Smooth muscle cell (in vitro differentiated cells): ENCODE measurements at regions not wholly inside any gene's neighbourhood (a gene's known extent, or its start where the extent isn't known, plus 50 kb on each side); places are given as distances from the start of the nearest gene placed in this dataset.

Experiments used
- DNase-seq: peaks from one replicate; lab custom pipeline; 2025; ENCODE audit not compliant: unreplicated experiment; lab: John Stamatoyannopoulos, UW
- H2AFZ ChIP-seq: fragments of 200-600 bp; sonication (generic); 2 replicates; pipeline ENCODE4 v1.6.0; 2016; ENCODE audit warnings: antibody characterized with exemption, low read depth, mild to moderate bottlenecking
- H3F3A ChIP-seq: fragments of 200-600 bp; sonication (generic); 2 replicates; pipeline ENCODE4 v1.6.0; 2017; ENCODE audit warnings: antibody characterized with exemption, low read depth
- H3K27ac ChIP-seq: fragments of 200-600 bp; sonication (generic); 2 replicates; pipeline ENCODE4 v1.5.1; 2016; ENCODE audit warnings: low read depth, mild to moderate bottlenecking
- H3K27me3 ChIP-seq: fragments of 200-600 bp; sonication (generic); 2 replicates; pipeline ENCODE4 v1.6.1; 2016; ENCODE audit warnings: low read depth, mild to moderate bottlenecking
- H3K36me3 ChIP-seq: fragments of 200-600 bp; sonication (generic); 2 replicates; pipeline ENCODE4 v1.5.1; 2016; ENCODE audit warnings: low read depth
- H3K4me1 ChIP-seq: fragments of 200-600 bp; sonication (generic); 2 replicates; pipeline ENCODE4 v1.5.1; 2016; ENCODE audit warnings: low read depth
- H3K4me2 ChIP-seq: fragments of 200-600 bp; sonication (generic); 2 replicates; pipeline ENCODE4 v1.6.0; 2016; ENCODE audit warnings: mild to moderate bottlenecking
- H3K4me3 ChIP-seq: fragments of 200-600 bp; sonication (generic); 2 replicates; pipeline ENCODE4 v1.5.1; 2016; ENCODE audit warnings: mild to moderate bottlenecking
- H3K79me2 ChIP-seq: fragments of 200-600 bp; sonication (generic); 2 replicates; pipeline ENCODE4 v1.6.0; 2016; ENCODE audit warnings: low read depth, mild to moderate bottlenecking
- H3K9ac ChIP-seq: fragments of 200-600 bp; sonication (generic); 2 replicates; pipeline ENCODE4 v1.6.0; 2016; ENCODE audit warnings: low read depth
- H3K9me3 ChIP-seq: fragments of 200-600 bp; sonication (generic); replicated peaks from 2 replicates; pipeline ENCODE4 v1.5.1; 2016; ENCODE audit warnings: low read depth
- H4K20me1 ChIP-seq: fragments of 200-600 bp; sonication (generic); 2 replicates; pipeline ENCODE4 v1.6.0; 2016; ENCODE audit warnings: low read depth
- WGBS: methylation state at CpG from one replicate; pipeline ENCODE4 v1.1.7; 2016; ENCODE audit warnings: low lambda C conversion rate; 5-methylcytosine and 5-hydroxymethylcytosine counted together
- TF ChIP-seq, protein P1 (sequence below): fragments of 200-600 bp; sonication (generic); IDR thresholded peaks from 2 replicates; pipeline ENCODE4 v1.5.1; 2017; ENCODE audit warnings: borderline replicate concordance, mild to moderate bottlenecking, antibody characterized with exemption; ENCODE audit not compliant: insufficient read depth, poor library complexity, severe bottlenecking

- TF ChIP-seq, protein P1, sequence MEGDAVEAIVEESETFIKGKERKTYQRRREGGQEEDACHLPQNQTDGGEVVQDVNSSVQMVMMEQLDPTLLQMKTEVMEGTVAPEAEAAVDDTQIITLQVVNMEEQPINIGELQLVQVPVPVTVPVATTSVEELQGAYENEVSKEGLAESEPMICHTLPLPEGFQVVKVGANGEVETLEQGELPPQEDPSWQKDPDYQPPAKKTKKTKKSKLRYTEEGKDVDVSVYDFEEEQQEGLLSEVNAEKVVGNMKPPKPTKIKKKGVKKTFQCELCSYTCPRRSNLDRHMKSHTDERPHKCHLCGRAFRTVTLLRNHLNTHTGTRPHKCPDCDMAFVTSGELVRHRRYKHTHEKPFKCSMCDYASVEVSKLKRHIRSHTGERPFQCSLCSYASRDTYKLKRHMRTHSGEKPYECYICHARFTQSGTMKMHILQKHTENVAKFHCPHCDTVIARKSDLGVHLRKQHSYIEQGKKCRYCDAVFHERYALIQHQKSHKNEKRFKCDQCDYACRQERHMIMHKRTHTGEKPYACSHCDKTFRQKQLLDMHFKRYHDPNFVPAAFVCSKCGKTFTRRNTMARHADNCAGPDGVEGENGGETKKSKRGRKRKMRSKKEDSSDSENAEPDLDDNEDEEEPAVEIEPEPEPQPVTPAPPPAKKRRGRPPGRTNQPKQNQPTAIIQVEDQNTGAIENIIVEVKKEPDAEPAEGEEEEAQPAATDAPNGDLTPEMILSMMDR: no peak
- 61% methylated on average over 5 of the region's 5 CpGs for WGBS
- no peaks in the 10 kb centered on the region for H4K20me1 ChIP-seq
- no peaks in the 10 kb centered on the region for H3K79me2 ChIP-seq
- no peaks in the 10 kb centered on the region for H3K36me3 ChIP-seq
- peaks cover 4% of the 10 kb centered on the region for H3K27me3 ChIP-seq
- H2AFZ ChIP-seq: no peak overlapping the region
- no peak overlapping the region for H3K4me3 ChIP-seq
- H3F3A ChIP-seq: no peaks in the 10 kb centered on the region
- no peaks in the 10 kb centered on the region for H3K4me1 ChIP-seq
- no peak overlapping the region for H3K27ac ChIP-seq
- DNase-seq: no peak
- H3K4me2 ChIP-seq: no peak overlapping the region
- no peaks in the 10 kb centered on the region for H3K9me3 ChIP-seq
- no peak overlapping the region for H3K9ac ChIP-seq
Observed at GRCh38 chr6:6414931-6415330, 94.5 kb upstream of the F13A1 start.

GRCh38 chr6:6417475-6417874 lies 97.0 kb upstream of the F13A1 start:
- Histone ChIP-seq H3K36me3 (no peaks in the 10 kb centered on the region), H3K4me3 (no peak overlapping the region), H3K9ac (no peak overlapping the region), H3K27ac (no peak overlapping the region), H3K9me3 (no peaks in the 10 kb centered on the region), H3K79me2 (no peaks in the 10 kb centered on the region), H3K27me3 (peaks cover 4% of the 10 kb centered on the region), H3K4me1 (no peaks in the 10 kb centered on the region), H3F3A (no peaks in the 10 kb centered on the region), H3K4me2 (no peak overlapping the region), H4K20me1 (no peaks in the 10 kb centered on the region), H2AFZ (no peak overlapping the region)
- DNase-seq: no peak
- WGBS: 95% methylated on average over 7 of the region's 7 CpGs
- TF ChIP-seq, protein P1: no peak

DNA sequence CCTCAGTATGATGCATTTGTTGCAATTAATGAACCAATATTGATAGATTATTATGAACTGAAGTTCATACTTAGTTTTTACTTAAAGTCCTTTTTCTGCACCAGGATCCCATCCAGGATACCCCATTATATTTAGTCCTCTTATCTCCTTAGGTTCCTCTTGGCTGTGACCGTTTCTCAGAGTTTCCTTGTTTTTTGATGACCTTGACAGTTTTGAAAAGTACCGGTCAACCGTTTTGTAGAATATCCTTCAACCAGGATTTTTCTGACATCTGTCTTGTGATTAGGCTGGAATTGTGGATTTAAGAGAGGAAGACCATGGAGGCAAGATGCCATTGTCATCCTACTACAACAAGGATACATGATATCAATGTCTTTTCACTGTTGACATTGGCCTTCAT lies 98.0 kb upstream of the F13A1 start:
- H3K4me3 ChIP-seq: no peak overlapping the region
- 85% methylated on average over 3 of the region's 3 CpGs for WGBS
- no peak overlapping the region for H3K9ac ChIP-seq
- TF ChIP-seq, protein P1: no peak
- H3K9me3 ChIP-seq: no peaks in the 10 kb centered on the region
- H3K4me1 ChIP-seq: no peaks in the 10 kb centered on the region
- H3K36me3 ChIP-seq: no peaks in the 10 kb centered on the region
- no peak overlapping the region for H3K27ac ChIP-seq
- DNase-seq: no peak
- no peaks in the 10 kb centered on the region for H3K27me3 ChIP-seq
- no peaks in the 10 kb centered on the region for H3F3A ChIP-seq
- no peak overlapping the region for H2AFZ ChIP-seq
- no peaks in the 10 kb centered on the region for H3K79me2 ChIP-seq
- H4K20me1 ChIP-seq: no peaks in the 10 kb centered on the region
- H3K4me2 ChIP-seq: no peak overlapping the region

DNA sequence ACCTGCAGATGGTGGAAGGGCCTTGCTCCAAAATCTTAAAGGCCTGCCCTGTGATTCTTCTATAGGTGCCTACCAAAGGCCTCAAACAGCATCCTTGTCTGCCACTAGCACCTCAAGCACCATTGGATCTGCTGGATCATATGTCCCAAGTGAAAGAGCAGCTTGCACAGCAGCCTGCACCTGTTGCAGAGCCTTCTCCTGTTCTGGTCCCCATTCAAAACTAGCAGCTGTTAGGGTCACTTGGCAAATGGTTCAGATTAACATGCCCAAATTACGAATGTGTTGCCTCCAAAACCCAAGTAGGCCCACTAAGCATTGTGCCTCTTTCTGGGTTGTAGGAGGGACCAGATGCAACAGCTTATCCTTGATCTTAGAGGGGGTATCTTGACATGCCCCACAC lies 99.6 kb upstream of the F13A1 start:
- H3K36me3 ChIP-seq: no peaks in the 10 kb centered on the region
- H3K4me3 ChIP-seq: no peak overlapping the region
- no peak overlapping the region for H3K27ac ChIP-seq
- H3K27me3 ChIP-seq: no peaks in the 10 kb centered on the region
- no peak overlapping the region for H2AFZ ChIP-seq
- H3F3A ChIP-seq: no peaks in the 10 kb centered on the region
- no peaks in the 10 kb centered on the region for H4K20me1 ChIP-seq
- no peak overlapping the region for H3K9ac ChIP-seq
- TF ChIP-seq, protein P1: no peak
- H3K4me1 ChIP-seq: no peaks in the 10 kb centered on the region
- 60% methylated on average over 1 of the region's 1 CpG for WGBS
- no peak overlapping the region for H3K4me2 ChIP-seq
- DNase-seq: no peak
- H3K9me3 ChIP-seq: no peaks in the 10 kb centered on the region
- no peaks in the 10 kb centered on the region for H3K79me2 ChIP-seq
